GM04504 (cell line): ENCODE measurements at regions not wholly inside any gene's neighbourhood (a gene's known extent, or its start where the extent isn't known, plus 50 kb on each side); places are given as distances from the start of the nearest gene placed in this dataset.

Source experiments
- DNase-seq: peaks from one replicate; pipeline ENCODE4 v3.0.0-alpha.2; 2012; ENCODE audit warnings: low read depth

GRCh38 chr13:40306817-40307216 is 359.6 kb downstream of the FOXO1 start:
- no peak for DNase-seq

GRCh38 chr13:40309881-40310280 is 356.6 kb downstream of the FOXO1 start:
- DNase-seq, result no peak

DNA sequence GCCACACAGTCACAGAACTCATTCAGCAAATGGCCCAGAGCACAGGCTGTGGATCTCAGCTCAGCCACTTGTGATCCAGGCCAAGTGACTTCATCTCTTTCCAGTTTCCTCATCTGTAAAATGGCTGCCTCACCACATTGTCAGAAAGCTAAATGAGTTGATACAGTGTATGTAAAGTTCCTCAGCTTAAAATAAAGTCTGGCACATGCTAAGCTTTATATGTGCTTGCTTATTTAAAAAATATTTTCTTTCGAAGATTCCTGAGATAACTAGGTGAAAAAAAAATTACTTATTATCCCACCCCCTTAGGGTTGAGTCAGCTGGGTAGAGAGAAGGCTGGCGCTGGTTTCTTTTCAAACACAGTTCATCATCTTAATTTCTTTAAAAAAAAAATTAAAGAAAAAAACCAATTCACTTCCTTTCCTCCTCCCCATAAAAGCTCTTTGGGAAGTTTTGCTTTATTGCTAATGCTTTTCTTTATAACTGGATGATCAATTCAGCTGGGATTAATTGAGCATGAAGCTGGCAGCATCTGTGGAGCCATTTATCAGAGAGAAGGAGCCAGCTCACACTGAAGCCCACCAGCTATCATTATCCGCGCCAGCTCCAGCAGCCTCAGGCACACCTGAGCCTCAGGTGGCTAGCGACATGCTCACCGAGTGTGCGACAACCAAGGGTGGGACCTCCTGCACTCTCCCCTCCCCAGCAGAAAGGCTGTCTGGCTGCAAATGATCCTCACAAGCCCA is 354.9 kb downstream of the FOXO1 start:
- no peak for DNase-seq

DNA sequence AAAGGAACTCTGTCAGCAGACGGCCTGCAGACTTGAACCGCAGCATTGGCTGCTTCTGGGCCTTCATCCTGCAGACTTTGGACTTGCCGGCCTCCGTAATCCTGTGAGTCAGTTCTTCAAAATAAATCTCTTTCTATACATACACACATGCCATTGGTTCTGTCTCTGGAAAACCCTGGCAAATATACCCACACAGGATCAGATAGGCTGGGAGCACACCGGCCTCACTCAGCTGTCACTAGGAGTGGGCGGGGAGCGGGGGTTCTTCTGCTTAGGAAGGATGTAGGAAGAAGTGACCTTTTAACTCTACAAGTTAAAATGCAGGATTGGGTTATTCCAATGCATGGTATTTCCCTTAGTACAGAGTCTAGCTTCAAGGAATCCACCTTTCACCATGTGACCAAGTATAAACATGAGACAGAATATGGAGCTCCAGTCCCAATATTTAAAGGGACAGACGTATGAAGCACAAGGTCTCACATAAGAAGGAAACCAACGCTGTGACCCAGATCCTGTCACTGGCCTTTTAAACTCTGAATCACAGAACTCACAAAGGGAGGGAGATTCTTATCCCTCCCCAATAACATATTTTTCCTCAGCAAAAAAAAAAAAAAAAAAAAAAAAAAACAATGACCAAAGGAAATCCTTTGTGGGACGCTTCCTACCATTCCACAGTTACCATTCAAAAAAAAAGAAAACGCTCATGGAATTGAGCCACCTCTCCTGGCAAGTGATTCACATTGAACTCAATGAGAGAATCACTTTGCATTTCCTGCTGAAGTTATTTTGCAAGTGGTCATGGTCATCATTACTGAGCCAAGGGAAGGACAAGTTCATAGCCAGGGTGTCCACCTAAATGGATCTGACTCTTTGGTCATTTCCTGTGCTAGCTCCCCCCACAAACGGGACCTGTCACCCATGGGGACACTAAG is 352.9 kb downstream of the FOXO1 start:
- no peak for DNase-seq

- no peak for DNase-seq
These were observed 350.9 kb downstream of the FOXO1 start for GRCh38 chr13:40315416-40316064.

- DNase-seq, result no peak
These were observed 350.1 kb downstream of the FOXO1 start for GRCh38 chr13:40316301-40316700.

GRCh38 chr13:40317980-40318327 is 348.5 kb downstream of the FOXO1 start:
- DNase-seq, result no peak

GRCh38 chr13:40318366-40318765 is 348.1 kb downstream of the FOXO1 start:
- no peak for DNase-seq

DNA sequence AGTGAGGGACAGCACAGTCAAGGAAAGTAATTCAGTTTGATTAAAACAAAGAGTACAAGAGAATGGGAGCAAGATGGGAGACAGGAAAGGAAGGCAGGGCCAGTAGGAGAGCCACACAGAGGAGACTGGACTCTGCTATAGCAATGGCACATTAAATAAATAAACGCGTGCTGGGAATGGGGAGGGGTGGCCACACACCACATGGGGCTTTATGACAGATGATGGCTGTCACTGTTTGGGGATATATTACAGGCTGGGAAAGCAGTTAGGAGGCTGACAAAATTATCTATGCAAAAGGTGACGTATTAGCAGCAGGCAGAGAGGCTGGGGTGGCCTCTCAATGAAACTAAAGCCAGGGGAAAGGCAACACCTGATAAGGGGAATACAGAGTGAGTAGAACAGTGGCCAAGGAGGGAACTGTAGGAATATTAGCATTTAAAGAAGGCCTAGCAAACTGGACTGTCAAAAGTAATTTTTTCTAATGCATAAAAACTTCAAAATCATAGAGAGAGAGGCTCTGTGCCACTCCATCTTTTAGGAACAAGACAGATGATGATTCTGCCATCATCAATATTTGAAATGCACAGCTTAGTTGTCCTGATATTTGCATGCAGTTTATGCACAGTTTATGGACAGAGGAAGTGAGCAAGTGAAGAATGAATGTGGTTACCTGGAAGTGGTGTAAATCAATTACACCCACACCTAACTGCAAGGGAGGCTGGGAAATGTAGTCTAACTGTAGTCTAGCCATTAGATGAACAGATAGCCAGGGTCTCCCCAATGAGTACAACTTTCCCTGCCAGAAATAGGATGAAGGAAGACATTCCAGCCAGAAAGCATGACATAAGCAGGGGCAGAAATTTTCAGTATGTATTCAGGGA is 346.5 kb downstream of the FOXO1 start:
- no peak for DNase-seq

GRCh38 chr13:40328091-40328490 is 338.4 kb downstream of the FOXO1 start:
- no peak for DNase-seq

DNA sequence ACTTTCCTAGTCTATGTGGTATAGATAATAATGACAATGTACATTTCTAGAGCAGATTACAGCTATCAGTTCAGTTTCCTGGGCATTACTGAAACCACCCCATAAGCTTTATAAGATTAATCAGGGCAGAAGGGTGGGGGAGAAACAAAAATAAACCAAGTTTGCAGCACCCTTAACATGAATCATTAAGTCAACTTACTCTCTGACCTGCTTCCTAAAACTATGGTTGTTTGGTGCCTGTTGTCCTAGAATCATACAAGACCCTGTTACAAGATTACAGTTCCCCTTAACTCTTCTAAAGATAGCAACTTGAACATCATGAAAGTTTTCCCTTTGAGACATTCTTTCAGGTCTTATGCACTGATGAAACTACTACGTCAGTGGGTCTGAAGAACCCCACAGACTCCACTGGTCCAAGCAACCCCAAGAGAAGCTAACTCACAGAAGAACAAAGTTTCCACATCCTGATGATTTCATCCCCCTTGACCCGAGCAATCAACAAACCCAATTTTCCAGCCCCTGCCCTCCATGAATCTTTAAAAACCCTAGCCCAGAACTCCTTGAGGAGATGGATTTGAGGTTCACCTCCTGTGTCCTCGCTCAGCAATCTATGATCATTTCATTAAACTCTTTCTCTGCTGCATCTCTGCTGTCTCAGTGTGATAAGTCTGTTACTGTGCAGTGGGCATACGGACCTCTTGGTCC is 336.5 kb downstream of the FOXO1 start:
- DNase-seq, result no peak

- no peak for DNase-seq
These were observed 335.5 kb downstream of the FOXO1 start for GRCh38 chr13:40330950-40331349.

DNA sequence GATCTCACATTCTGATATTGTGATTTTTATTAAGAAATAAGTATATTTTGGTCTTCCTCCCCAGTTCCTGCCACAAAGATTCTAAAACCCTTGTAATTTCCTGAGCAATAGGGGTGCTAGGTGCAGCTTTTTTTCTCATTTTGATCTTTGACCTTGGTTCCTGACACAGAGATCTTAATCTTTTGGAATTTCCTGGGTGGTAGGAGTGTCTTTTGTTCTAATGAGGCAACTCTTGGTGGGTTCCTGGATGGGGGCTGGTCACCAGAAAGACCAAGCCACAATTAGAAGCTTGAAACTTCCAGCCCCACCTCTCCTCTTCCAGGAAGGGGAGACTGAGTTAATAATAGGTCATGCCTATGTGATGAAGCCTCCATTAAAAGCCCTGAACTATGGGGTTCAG is 334.6 kb downstream of the FOXO1 start:
- DNase-seq, result no peak

- DNase-seq, result no peak
These were observed 333.2 kb downstream of the FOXO1 start for GRCh38 chr13:40333226-40333625.

- DNase-seq, result no peak
These were observed 332.4 kb downstream of the FOXO1 start for GRCh38 chr13:40334031-40334430.

GRCh38 chr13:40334616-40335015 is 331.8 kb downstream of the FOXO1 start:
- DNase-seq, result no peak

DNA sequence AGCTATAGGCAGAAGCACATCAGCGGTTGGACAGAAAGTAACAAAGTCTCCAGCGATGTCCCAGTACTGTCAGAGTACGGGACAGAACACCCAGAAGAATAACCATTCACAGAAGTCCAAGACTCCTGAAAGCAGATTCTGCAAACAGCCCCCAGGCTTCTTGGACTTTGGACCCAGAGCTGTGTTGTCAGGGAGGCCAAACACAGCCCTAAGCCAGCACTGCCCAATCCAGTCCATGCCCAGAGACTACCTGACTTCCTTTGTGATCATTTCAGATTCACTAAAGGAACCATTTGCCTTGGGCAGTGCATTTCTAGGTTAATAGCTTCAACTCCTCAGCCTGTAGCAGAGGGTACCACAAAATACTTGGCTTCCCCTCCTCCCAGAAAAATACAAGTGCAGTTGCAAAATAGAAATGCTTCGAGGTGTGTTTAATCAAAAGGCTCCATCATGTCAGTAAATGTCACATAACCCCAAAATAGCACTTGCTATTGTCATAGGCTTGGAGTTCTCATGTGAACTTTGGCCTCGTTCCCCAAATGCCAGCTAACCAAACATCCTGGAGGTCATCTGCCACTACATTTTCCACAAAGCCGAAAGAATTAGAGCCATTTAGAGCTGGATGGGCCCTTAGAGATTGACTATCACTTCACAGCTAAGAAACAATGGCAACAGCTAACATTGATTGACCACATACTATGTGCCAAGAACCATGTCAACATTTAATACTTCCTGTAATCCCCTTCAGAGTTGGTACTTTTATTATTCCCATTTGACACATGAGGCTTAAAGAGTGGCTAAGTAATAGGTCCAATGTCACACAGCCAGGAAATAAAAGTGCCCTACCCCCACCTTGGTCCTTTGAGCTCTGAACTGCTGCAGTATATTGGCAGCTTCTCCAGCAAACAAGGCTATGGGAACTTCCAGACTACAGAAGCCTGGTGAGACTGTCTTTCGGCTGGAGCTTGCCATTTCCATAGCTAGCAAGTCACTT is 329.9 kb downstream of the FOXO1 start:
- no peak for DNase-seq

DNA sequence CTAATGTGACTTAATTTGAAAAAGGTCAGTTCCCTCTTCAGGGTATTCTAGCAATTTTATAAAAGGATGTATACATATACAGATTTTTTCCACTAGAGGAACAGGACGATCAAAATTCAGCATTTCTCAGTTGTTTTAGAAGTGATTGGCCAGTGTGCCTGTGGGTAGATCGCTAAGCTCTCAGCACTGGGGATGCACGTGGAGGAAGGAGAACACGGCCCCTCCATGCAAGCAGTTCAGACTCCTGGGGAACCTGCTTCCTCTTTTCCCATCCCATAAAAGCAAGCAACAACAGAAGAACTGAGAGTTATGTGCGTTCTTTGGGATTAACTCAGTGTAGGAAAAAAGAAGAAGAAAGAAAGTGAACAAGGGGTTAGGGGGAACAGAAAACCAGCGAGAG is 328.8 kb downstream of the FOXO1 start:
- no peak for DNase-seq

GRCh38 chr13:40338217-40338616 is 328.2 kb downstream of the FOXO1 start:
- no peak for DNase-seq
